Astrocyte (in vitro differentiated cells and primary cell): ENCODE measurements at regions not wholly inside any gene's neighbourhood (a gene's known extent, or its start where the extent isn't known, plus 50 kb on each side); places are given as distances from the start of the nearest gene placed in this dataset.

Experiments
- DNase-seq: peaks from one replicate; pipeline ENCODE4 v3.0.0-alpha.2; 2010; ENCODE audit warnings: low read depth
- FAIRE-seq: peaks from 2 replicates; lab custom pipeline; 2011; peaks lifted over from hg19 to GRCh38; lab: Jason Lieb, UNC
- H2AFZ ChIP-seq: 2 replicates; pipeline ENCODE4 v1.6.0; 2012; ENCODE audit warnings: low read depth, low read length, inconsistent platforms
- H3K27ac ChIP-seq: 2 replicates; pipeline ENCODE4 v1.5.1; 2011; ENCODE audit warnings: low read depth, low read length, inconsistent platforms
- H3K27me3 ChIP-seq: 2 replicates; pipeline ENCODE4 v1.6.0; 2011; ENCODE audit warnings: low read length, inconsistent platforms; ENCODE audit not compliant: insufficient read depth
- H3K36me3 ChIP-seq: 2 replicates; pipeline ENCODE4 v1.5.1; 2011; ENCODE audit warnings: low read length, inconsistent platforms; ENCODE audit not compliant: insufficient read depth
- H3K4me1 ChIP-seq: 2 replicates; pipeline ENCODE4 v1.5.1; 2011; ENCODE audit warnings: low read length, inconsistent platforms; ENCODE audit not compliant: insufficient read depth
- H3K4me2 ChIP-seq: 2 replicates; pipeline ENCODE4 v1.6.0; 2012; ENCODE audit warnings: low read length, inconsistent platforms
- H3K4me3 ChIP-seq: 2 replicates; pipeline ENCODE4 v1.5.1; 2011; ENCODE audit warnings: low read depth, mild to moderate bottlenecking, low read length, inconsistent platforms; ENCODE audit not compliant: insufficient read depth
- H3K79me2 ChIP-seq: 2 replicates; pipeline ENCODE4 v1.6.0; 2012; ENCODE audit warnings: mild to moderate bottlenecking, low read length, inconsistent platforms; ENCODE audit not compliant: insufficient read depth
- H3K9ac ChIP-seq: 2 replicates; pipeline ENCODE4 v1.6.0; 2012; ENCODE audit warnings: mild to moderate bottlenecking, low read length, inconsistent platforms
- H3K9me3 ChIP-seq: 2 replicates; pipeline ENCODE4 v1.5.1; 2012; ENCODE audit warnings: low read depth, mild to moderate bottlenecking, low read length, inconsistent platforms; ENCODE audit not compliant: insufficient read depth
- H4K20me1 ChIP-seq: 2 replicates; pipeline ENCODE4 v1.6.0; 2012; ENCODE audit warnings: low read length, inconsistent platforms; ENCODE audit not compliant: insufficient read depth
- H3K27ac Mint-ChIP-seq: one replicate; pipeline ENCODE4 v1.8.0; 2021; ENCODE audit warnings: mild to moderate bottlenecking, mixed read lengths; ENCODE audit not compliant: unreplicated experiment
- H3K27me3 Mint-ChIP-seq: one replicate; pipeline ENCODE4 v1.8.0; 2021; ENCODE audit warnings: low read depth, mixed read lengths; ENCODE audit not compliant: unreplicated experiment
- H3K36me3 Mint-ChIP-seq: one replicate; pipeline ENCODE4 v1.8.0; 2021; ENCODE audit warnings: low read depth, mixed read lengths; ENCODE audit not compliant: unreplicated experiment
- H3K4me1 Mint-ChIP-seq: one replicate; pipeline ENCODE4 v1.8.0; 2021; ENCODE audit warnings: low read depth, mixed read lengths; ENCODE audit not compliant: unreplicated experiment
- H3K4me3 Mint-ChIP-seq: one replicate; pipeline ENCODE4 v1.8.0; 2021; ENCODE audit warnings: mild to moderate bottlenecking, moderate library complexity, mixed read lengths; ENCODE audit not compliant: unreplicated experiment
- H3K9me3 Mint-ChIP-seq: one replicate; pipeline ENCODE4 v1.8.0; 2021; ENCODE audit warnings: mild to moderate bottlenecking, mixed read lengths; ENCODE audit not compliant: unreplicated experiment
- CTCF ChIP-seq: IDR thresholded peaks from 2 replicates; pipeline ENCODE4 v1.5.1; 2011; ENCODE audit warnings: low read depth, mild to moderate bottlenecking, inconsistent platforms, low read length, moderate library complexity; ENCODE audit not compliant: insufficient read depth
- EZH2 ChIP-seq: IDR thresholded peaks from 2 replicates; pipeline ENCODE4 v1.6.1; 2012; ENCODE audit warnings: mild to moderate bottlenecking, low read length, inconsistent platforms; ENCODE audit not compliant: insufficient read depth

GRCh38 chr5:160921423-160922285 lies 69.6 kb upstream of the ATP10B start:
- no peaks in the 10 kb centered on the region for H3K9me3 Mint-ChIP-seq
- peaks cover 4% of the 10 kb centered on the region for H3K27me3 Mint-ChIP-seq
- no peak overlapping the region for H3K4me3 Mint-ChIP-seq
- Histone ChIP-seq H3K36me3 (no peaks in the 10 kb centered on the region), H2AFZ (no peak overlapping the region), H3K79me2 (no peaks in the 10 kb centered on the region), H3K4me1 (no peaks in the 10 kb centered on the region), H3K27me3 (no peaks in the 10 kb centered on the region), H3K9ac (no peak overlapping the region), H4K20me1 (no peaks in the 10 kb centered on the region), H3K4me3 (no peak overlapping the region), H3K27ac (no peak overlapping the region), H3K4me2 (no peak overlapping the region), H3K9me3 (no peaks in the 10 kb centered on the region)
- DNase-seq (no peak), FAIRE-seq (no peak)
- TF ChIP-seq CTCF (no peak), EZH2 (no peak)
- no peak overlapping the region for H3K27ac Mint-ChIP-seq
- peaks cover 4% of the 10 kb centered on the region for H3K4me1 Mint-ChIP-seq
- H3K36me3 Mint-ChIP-seq, result no peaks in the 10 kb centered on the region

- Histone ChIP-seq H3K4me1 (no peaks in the 10 kb centered on the region), H3K27ac (no peak overlapping the region), H4K20me1 (no peaks in the 10 kb centered on the region), H3K4me2 (no peak overlapping the region), H3K9me3 (no peaks in the 10 kb centered on the region), H2AFZ (no peak overlapping the region), H3K36me3 (no peaks in the 10 kb centered on the region), H3K4me3 (no peak overlapping the region), H3K27me3 (no peaks in the 10 kb centered on the region), H3K9ac (no peak overlapping the region), H3K79me2 (no peaks in the 10 kb centered on the region)
- TF ChIP-seq CTCF, result no peak
- no peak for TF ChIP-seq EZH2
- Mint-ChIP-seq H3K36me3 (no peaks in the 10 kb centered on the region), H3K27ac (no peak overlapping the region), H3K9me3 (no peaks in the 10 kb centered on the region), H3K4me1 (peaks cover 4% of the 10 kb centered on the region), H3K27me3 (peaks cover 4% of the 10 kb centered on the region), H3K4me3 (no peak overlapping the region)
- DNase-seq (no peak), FAIRE-seq (no peak)
These were observed 67.6 kb upstream of the ATP10B start for GRCh38 chr5:160919626-160920025.

GRCh38 chr5:160918386-160918785 lies 66.4 kb upstream of the ATP10B start:
- TF ChIP-seq EZH2 (no peak), CTCF (no peak)
- H3K4me2 ChIP-seq, result no peak overlapping the region
- Mint-ChIP-seq H3K27me3 (peaks cover 2% of the 10 kb centered on the region), H3K4me1 (no peaks in the 10 kb centered on the region), H3K27ac (no peak overlapping the region), H3K9me3 (no peaks in the 10 kb centered on the region), H3K36me3 (no peaks in the 10 kb centered on the region), H3K4me3 (no peak overlapping the region)
- DNase-seq (no peak), FAIRE-seq (no peak)
- H4K20me1 ChIP-seq, result no peaks in the 10 kb centered on the region
- no peaks in the 10 kb centered on the region for H3K79me2 ChIP-seq
- no peak overlapping the region for H2AFZ ChIP-seq
- H3K4me1 ChIP-seq, result no peaks in the 10 kb centered on the region
- H3K9ac ChIP-seq, result no peak overlapping the region
- no peaks in the 10 kb centered on the region for H3K9me3 ChIP-seq
- no peaks in the 10 kb centered on the region for H3K27me3 ChIP-seq
- no peak overlapping the region for H3K27ac ChIP-seq
- no peak overlapping the region for H3K4me3 ChIP-seq
- H3K36me3 ChIP-seq, result no peaks in the 10 kb centered on the region
